Dendritic cell treated with granulocyte-macrophage colony-stimulating factor and Interleukin-4, amounts not matched to agents 40 ng/mL and 50 ng/mL, for 4 days (primary cell): ENCODE measurements at regions not wholly inside any gene's neighbourhood (a gene's known extent, or its start where the extent isn't known, plus 50 kb on each side); places are given as distances from the start of the nearest gene placed in this dataset.
"Not testable (repeated sequence)": the region's sequence is repeated elsewhere in the genome, so short reads cannot be mapped to it uniquely, and the experiment has no call there.

ENCODE experiments used
- H3K27ac Mint-ChIP-seq: one replicate; pipeline ENCODE4 v1.8.0; 2022; ENCODE audit warnings: mild to moderate bottlenecking, mixed read lengths
- H3K27me3 Mint-ChIP-seq: one replicate; pipeline ENCODE4 v1.8.0; 2022; ENCODE audit warnings: mild to moderate bottlenecking, mixed read lengths
- H3K36me3 Mint-ChIP-seq: one replicate; pipeline ENCODE4 v1.8.0; 2022; ENCODE audit warnings: low read depth, mixed read lengths
- H3K4me1 Mint-ChIP-seq: one replicate; pipeline ENCODE4 v1.8.0; 2022; ENCODE audit warnings: low read depth, mixed read lengths
- H3K4me3 Mint-ChIP-seq: one replicate; pipeline ENCODE4 v1.8.0; 2022; ENCODE audit warnings: mild to moderate bottlenecking, moderate library complexity, mixed read lengths
- H3K9me3 Mint-ChIP-seq: one replicate; pipeline ENCODE4 v1.8.0; 2022; ENCODE audit warnings: mixed read lengths
- intact Hi-C: fragments of 100-400 bp; cut with micrococcal nuclease; formaldehyde crosslinking; loops from one replicate; pipeline ENCODE4 v1.15.0; 2022

- H3K4me1 Mint-ChIP-seq, result no peaks in the 10 kb centered on the region
Measured at GRCh38 chr7:16267953-16268820, 153.2 kb downstream of the CRPPA start.

DNA sequence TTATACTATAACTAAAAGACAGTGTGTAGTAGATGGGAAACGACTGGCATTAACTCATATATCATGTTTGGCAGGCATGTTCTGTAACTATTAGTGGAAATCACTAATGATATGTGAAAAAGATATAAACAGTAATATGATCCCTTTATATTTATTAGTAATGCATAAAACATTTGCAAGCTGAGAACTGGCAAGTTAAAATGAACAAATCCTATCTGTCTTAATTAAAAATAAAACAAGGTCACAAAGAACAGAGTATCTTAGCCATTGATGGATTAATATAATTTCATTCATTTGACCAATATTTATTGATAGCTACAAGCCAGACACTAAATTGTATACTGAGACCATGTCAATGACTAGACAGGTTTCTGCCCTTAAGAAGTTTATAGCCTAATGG is 154.5 kb downstream of the CRPPA start:
- intact Hi-C loops, result no loop called here
- Mint-ChIP-seq H3K4me3 (no peak overlapping the region), H3K9me3 (no peaks in the 10 kb centered on the region), H3K27me3 (no peaks in the 10 kb centered on the region), H3K27ac (no peak overlapping the region), H3K4me1 (no peaks in the 10 kb centered on the region), H3K36me3 (no peaks in the 10 kb centered on the region)

More at GRCh38 chr7:16267953-16268820, 153.2 kb downstream of the CRPPA start:
- Mint-ChIP-seq H3K9me3 (no peaks in the 10 kb centered on the region), H3K4me3 (no peak overlapping the region), H3K36me3 (no peaks in the 10 kb centered on the region), H3K27ac (no peak overlapping the region), H3K27me3 (no peaks in the 10 kb centered on the region)
- intact Hi-C loops, result no loop called here

DNA sequence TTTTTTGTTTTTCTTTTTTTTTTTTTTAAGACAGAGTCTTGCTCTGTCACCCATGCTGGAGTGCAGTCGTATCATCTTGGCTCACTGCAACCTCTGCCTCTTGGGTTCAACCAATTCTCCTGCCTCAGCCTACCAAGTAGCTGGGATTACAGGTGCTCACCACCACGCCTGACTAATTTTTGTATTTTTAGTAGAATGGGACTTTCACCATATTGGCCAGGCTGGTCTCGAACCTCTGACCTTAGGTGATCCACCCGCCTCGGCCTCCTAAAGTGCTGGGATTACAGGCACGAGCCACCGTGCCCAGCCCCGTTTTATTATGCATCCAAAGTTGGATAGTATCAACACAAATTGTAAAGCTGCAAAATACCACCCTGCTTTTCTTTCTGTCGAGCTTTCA is 154.9 kb downstream of the CRPPA start:
- intact Hi-C loops, H3K27me3 Mint-ChIP-seq, H3K4me3 Mint-ChIP-seq, H3K36me3 Mint-ChIP-seq, H3K27ac Mint-ChIP-seq, H3K9me3 Mint-ChIP-seq, H3K4me1 Mint-ChIP-seq: not testable (repeated sequence)

GRCh38 chr7:16265863-16266458 is 155.4 kb downstream of the CRPPA start:
- H3K27me3 Mint-ChIP-seq, result no peaks in the 10 kb centered on the region
- H3K4me3 Mint-ChIP-seq, result no peak overlapping the region
- H3K4me1 Mint-ChIP-seq, result no peaks in the 10 kb centered on the region
- H3K9me3 Mint-ChIP-seq, result no peaks in the 10 kb centered on the region
- no peak overlapping the region for H3K27ac Mint-ChIP-seq
- H3K36me3 Mint-ChIP-seq, result no peaks in the 10 kb centered on the region
- intact Hi-C loops, result no loop called here

DNA sequence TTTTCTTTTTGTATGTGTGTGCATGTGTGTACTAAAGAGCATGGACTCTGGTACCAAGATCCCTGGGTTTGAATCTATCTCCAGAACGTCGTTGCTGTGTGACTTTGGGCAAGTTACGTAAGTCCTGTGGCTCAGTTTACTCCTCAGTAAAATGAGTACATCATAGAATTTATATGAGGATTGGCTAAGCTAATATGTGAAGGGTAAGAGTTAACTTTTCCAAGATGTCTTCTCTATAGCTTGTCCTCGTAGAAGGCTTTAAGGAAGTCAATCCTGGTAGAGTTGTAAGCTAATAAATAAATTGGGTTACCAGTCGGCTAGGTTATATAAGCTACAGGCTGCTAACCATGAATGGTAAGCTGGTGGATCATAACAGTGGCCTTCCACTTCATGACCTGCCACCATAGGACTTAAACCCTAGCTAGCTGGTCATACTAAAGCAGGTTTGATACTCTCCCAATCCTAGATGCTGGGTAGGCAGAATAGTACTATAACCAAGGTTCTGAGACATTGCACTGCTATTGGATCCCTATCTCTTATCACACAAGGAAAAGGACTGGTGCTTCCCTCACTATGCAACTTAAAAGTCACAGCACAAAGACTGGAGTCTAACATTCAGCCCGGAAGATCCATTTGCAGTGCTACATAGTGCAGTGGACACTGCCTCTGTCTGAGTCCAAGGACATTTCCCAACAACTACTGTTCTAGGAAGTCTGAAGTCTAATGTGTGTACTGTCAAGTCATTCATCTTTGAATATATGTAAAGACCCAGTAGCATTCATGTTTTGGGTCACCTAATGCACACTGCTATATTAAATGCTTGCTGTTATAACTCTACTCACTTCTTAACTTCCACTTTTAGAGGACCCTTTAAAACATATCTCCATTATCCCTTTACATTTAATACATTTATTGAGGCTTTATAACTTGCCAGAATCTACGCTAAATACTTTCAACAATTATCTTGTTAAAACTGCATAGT is 156.2 kb downstream of the CRPPA start:
- intact Hi-C loops, result no loop called here
- Mint-ChIP-seq H3K9me3 (no peaks in the 10 kb centered on the region), H3K4me1 (no peaks in the 10 kb centered on the region), H3K4me3 (no peak overlapping the region), H3K27ac (no peak overlapping the region), H3K27me3 (no peaks in the 10 kb centered on the region), H3K36me3 (no peaks in the 10 kb centered on the region)

DNA sequence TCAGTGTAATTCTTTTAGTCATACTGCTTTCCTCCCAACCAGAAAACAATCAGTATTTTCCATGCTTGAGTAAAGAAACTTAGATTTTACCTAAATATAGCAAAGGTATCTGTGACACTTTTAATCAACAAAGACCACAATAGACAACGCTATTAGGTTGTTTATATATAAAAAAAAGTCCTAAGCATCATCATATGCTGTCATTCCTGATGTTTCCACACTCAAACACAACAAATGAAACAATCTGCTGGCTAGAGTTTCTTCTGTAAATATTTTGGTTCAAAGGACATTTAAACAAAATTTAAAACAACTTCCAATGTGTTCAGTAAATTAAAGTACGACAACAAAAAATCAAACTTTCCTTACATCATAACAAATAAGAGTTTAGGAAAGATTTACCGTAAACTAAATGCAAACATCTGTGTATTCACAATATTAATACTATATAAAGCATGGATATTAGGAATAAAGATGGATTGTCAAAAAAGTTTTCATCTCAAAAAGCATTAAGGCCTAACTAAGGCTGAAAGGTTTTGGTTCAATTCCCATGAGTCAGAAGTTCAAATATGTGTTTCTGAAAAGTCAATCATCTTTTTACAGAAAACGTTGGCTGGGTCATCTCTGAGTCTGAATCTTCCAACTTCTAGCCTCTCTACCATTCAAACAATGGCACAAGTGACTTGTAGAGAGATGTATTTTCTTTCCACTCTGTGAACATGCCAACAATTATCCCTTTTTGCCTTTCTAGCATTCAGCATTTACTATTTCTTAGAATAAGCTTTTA is 157.1 kb downstream of the CRPPA start:
- intact Hi-C loops, result no loop called here
- no peak overlapping the region for H3K27ac Mint-ChIP-seq
- H3K36me3 Mint-ChIP-seq, result no peaks in the 10 kb centered on the region
- no peaks in the 10 kb centered on the region for H3K27me3 Mint-ChIP-seq
- H3K9me3 Mint-ChIP-seq, result no peaks in the 10 kb centered on the region
- no peaks in the 10 kb centered on the region for H3K4me1 Mint-ChIP-seq
- H3K4me3 Mint-ChIP-seq, result no peak overlapping the region

- intact Hi-C loops, H3K4me3 Mint-ChIP-seq, H3K27ac Mint-ChIP-seq, H3K36me3 Mint-ChIP-seq, H3K27me3 Mint-ChIP-seq, H3K9me3 Mint-ChIP-seq, H3K4me1 Mint-ChIP-seq: not testable (repeated sequence)
Measured at GRCh38 chr7:16263377-16263776, 158.0 kb downstream of the CRPPA start.

GRCh38 chr7:16261654-16262053 is 159.7 kb downstream of the CRPPA start:
- Mint-ChIP-seq H3K36me3 (no peaks in the 10 kb centered on the region), H3K27me3 (no peaks in the 10 kb centered on the region), H3K9me3 (no peaks in the 10 kb centered on the region), H3K4me3 (no peak overlapping the region), H3K4me1 (no peaks in the 10 kb centered on the region), H3K27ac (no peak overlapping the region)
- intact Hi-C loops, result no loop called here

GRCh38 chr7:16261100-16261499 is 160.2 kb downstream of the CRPPA start:
- no peak overlapping the region for H3K4me3 Mint-ChIP-seq
- H3K27ac Mint-ChIP-seq, result no peak overlapping the region
- intact Hi-C loops, result no loop called here
- no peaks in the 10 kb centered on the region for H3K36me3 Mint-ChIP-seq
- H3K4me1 Mint-ChIP-seq, result no peaks in the 10 kb centered on the region
- no peaks in the 10 kb centered on the region for H3K9me3 Mint-ChIP-seq
- H3K27me3 Mint-ChIP-seq, result no peaks in the 10 kb centered on the region

DNA sequence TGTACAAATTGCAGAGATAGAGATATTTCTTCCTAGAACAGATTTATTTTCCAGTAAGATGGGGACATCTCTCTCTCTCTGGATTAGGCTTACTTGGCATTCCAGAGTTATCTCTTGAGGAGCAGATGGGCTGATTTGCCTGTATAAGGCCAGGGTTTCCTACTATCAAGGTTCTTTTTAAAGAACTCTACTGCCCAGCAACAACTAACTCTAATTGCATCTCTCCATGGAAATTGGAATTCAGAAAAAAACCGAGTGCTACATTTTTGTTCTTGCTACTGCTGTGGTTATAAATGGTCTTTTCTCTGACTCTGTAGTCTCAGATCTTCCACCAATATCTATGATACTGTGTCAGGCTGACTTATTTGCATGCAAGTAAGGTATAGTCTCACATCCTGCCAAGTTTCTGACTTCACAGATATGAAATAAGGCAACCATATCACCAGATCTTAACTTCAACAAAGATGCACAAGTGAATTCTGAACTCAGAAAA is 161.1 kb downstream of the CRPPA start:
- Mint-ChIP-seq H3K4me1 (no peaks in the 10 kb centered on the region), H3K4me3 (no peak overlapping the region), H3K27ac (no peak overlapping the region), H3K36me3 (no peaks in the 10 kb centered on the region), H3K27me3 (no peaks in the 10 kb centered on the region), H3K9me3 (peaks cover 7% of the 10 kb centered on the region)
- intact Hi-C loops, result no loop called here

- H3K27ac Mint-ChIP-seq, H3K4me3 Mint-ChIP-seq, H3K27me3 Mint-ChIP-seq, H3K4me1 Mint-ChIP-seq, intact Hi-C loops, H3K36me3 Mint-ChIP-seq: not testable (repeated sequence)
- H3K9me3 Mint-ChIP-seq, result peaks cover 36% of the 10 kb centered on the region
Measured at GRCh38 chr7:16256419-16256818, 164.9 kb downstream of the CRPPA start.

- intact Hi-C loops, result not testable (repeated sequence)
Measured at GRCh38 chr7:16255952-16256351, 165.4 kb downstream of the CRPPA start.

GRCh38 chr7:16250655-16251054 is 170.7 kb downstream of the CRPPA start:
- H3K36me3 Mint-ChIP-seq, H3K27me3 Mint-ChIP-seq, intact Hi-C loops, H3K4me1 Mint-ChIP-seq, H3K27ac Mint-ChIP-seq, H3K4me3 Mint-ChIP-seq: not testable (repeated sequence)
- H3K9me3 Mint-ChIP-seq, result peaks cover 80% of the 10 kb centered on the region

More at GRCh38 chr7:16255952-16256351, 165.4 kb downstream of the CRPPA start:
- not testable (repeated sequence) for H3K36me3 Mint-ChIP-seq, H3K27me3 Mint-ChIP-seq, H3K4me1 Mint-ChIP-seq, H3K4me3 Mint-ChIP-seq, H3K27ac Mint-ChIP-seq
- peaks cover 41% of the 10 kb centered on the region for H3K9me3 Mint-ChIP-seq
